GM13977 (cell line): ENCODE measurements at regions not wholly inside any gene's neighbourhood (a gene's known extent, or its start where the extent isn't known, plus 50 kb on each side); places are given as distances from the start of the nearest gene placed in this dataset.

ENCODE experiments used
- DNase-seq: peaks from one replicate; pipeline ENCODE4 v3.0.0; 2012; ENCODE audit warnings: low spot score
- in situ Hi-C: fragments of 300-500 bp; cut with MboI; formaldehyde crosslinking; loops from one replicate; pipeline ENCODE4 v1.12.0; 2022; ENCODE audit warnings: low sequenced_read_pairs, low pct_unique_long_range_greater_than_20kb, mixed read lengths, inconsistent platforms; ENCODE audit not compliant: unreplicated experiment
- TF ChIP-seq, protein P1 (sequence below): IDR thresholded peaks from 2 replicates; pipeline ENCODE4 v1.5.1; 2012; ENCODE audit warnings: mild to moderate bottlenecking, control low read depth; ENCODE audit not compliant: insufficient read depth; ENCODE audit errors: extremely low read depth, missing control alignments

DNA sequence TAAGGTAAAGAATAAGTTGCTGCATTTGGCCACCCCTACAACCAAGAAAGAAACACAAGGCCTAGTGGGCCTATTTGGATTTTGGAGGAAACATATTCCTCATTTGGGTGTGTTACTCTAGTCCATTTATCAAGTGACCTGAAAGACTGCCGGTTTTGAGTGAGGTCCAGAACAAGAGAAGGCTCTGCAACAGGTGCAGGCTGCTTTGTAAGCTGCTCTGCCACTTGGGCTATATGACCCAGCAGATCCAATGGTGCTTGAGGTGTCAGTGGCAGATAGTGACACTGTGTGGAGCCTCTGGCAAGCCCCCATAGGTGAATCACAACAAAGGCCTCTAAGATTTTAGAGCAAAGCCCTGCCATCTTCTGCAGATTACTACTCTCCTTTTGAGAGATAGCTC lies 491.3 kb downstream of the TAFA4 start:
- no peak for DNase-seq
- in situ Hi-C loops, result no loop called here
- TF ChIP-seq, protein P1, sequence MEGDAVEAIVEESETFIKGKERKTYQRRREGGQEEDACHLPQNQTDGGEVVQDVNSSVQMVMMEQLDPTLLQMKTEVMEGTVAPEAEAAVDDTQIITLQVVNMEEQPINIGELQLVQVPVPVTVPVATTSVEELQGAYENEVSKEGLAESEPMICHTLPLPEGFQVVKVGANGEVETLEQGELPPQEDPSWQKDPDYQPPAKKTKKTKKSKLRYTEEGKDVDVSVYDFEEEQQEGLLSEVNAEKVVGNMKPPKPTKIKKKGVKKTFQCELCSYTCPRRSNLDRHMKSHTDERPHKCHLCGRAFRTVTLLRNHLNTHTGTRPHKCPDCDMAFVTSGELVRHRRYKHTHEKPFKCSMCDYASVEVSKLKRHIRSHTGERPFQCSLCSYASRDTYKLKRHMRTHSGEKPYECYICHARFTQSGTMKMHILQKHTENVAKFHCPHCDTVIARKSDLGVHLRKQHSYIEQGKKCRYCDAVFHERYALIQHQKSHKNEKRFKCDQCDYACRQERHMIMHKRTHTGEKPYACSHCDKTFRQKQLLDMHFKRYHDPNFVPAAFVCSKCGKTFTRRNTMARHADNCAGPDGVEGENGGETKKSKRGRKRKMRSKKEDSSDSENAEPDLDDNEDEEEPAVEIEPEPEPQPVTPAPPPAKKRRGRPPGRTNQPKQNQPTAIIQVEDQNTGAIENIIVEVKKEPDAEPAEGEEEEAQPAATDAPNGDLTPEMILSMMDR, result no peak

DNA sequence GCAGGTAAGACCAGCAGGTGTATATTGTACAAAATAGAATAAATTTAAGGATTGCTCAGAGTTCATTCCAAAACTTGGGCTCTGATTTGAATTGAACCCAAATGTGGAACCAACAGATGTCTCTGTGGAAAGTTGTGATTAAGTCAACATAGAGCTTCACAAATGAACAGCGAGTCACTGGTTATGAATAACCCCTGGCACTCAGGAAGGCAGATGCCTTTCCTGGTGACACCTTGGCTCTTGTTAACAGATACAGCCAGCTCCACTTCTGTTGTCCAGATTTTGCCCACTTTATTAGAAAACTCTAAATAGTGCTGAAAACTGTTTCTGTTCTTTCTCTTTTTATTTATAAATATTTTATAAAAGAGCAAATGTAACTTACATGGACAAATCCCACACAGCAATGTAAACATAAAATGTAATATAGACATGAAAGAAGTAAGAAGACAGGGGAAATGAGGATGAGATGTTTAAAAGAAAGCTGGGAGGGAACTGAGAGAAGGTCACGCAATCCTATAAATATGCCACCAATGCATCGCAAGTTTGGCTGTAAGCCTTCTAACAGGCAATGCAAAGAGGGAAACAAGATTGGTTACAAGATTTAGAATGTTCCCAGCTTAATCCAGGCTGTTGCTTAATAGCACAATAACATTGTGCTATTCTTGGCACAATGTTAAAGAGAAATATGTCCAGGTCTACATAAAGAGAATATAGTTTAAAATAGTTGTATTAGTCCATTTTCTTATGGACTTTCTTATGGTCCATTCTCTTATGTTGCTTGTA lies 495.5 kb downstream of the TAFA4 start:
- TF ChIP-seq, protein P1, result no peak
- in situ Hi-C loops, result no loop called here
- DNase-seq, result no peak

DNA sequence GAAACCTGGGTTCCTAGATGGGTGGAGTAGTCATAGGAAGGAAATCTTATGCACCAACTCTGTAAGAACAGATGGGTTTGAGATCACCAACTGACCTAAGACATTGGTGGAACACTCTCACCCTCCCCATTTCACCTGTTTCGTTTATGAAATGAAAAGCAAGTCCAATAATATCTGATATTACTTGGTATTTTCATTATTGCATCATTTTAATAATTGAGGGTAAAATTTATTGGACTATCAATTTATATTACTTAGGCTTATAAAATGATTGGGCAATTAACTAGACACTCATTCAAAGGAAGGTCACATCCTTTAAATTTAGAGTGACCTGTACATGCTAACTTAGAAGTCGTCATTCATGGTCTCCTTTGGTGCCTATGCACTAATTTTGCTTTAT lies 503.9 kb downstream of the TAFA4 start:
- in situ Hi-C loops, result no loop called here
- TF ChIP-seq, protein P1, result no peak

DNA sequence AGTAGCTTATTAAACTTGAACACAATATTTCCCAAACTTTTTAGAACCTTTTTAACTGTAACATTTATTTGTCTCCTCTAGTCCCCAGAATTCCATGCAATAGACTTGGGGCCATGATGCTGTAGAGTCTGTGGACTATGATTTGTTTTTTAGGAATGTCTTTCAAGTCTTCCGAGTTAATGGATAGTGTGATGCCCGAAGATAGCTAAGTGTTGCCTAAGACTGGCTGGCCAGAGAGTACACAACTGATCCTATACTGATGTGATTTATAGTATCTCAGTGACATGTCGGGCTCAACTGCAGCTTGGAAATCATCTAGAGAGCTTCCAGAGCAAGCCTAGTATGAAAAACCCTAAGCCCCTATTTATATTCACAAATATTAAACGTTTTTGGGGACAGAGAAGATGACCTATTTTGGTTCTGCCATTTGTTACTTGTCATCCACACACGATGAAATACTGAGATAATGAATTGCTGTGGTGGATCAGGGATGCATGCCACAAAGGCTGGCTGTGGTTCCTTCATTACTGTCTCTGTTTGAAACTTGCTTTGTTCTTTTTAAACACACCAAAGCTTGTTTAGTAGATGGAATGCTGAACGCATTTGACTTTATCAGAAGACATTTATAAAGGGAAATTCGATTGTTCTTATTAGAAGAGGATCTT lies 507.4 kb downstream of the TAFA4 start:
- TF ChIP-seq, protein P1, result no peak
- no peak for DNase-seq
- in situ Hi-C loops, result no loop called here

More for the DNA sequence above, 503.9 kb downstream of the TAFA4 start:
- DNase-seq, result no peak

DNA sequence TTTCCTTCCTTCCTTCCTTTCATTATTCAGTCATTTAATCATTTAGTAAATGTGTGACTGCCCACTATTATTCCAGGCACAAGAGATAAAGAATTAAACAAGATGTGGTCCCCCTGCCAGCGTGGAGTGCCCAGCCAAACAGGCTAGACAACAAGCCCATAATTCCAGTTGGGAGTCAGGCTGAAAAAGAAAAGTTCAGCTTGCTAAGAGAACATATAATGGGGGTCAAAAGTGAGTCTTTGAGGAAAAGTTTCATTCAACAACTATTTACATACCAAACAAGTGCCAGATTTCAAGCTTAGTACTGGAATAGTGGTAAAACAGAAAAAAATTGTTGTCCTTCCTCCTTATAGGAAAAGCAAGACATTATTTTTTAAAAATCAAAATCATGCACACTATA lies 523.7 kb downstream of the TAFA4 start:
- TF ChIP-seq, protein P1, result no peak
- in situ Hi-C loops, result no loop called here
- DNase-seq, result no peak

DNA sequence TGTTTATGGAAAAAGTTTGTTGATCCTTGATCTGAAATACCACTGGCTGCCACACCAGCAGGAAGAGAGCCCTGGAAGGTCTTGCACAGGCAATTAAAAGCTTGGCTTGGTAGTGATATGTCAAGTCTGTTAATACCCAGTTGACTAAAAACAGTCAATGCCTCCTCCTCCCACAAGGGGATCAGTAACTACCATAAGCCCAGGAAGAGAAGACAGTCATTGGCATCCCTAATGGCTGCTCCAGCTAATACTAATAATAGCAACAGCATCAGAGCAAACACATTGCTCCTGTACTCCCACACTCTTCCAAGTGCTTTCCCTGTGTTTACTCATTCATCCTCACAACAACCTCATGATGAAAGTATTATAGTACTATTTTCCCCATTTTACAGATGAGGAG lies 528.6 kb downstream of the TAFA4 start:
- in situ Hi-C loops, result no loop called here
- no peak for DNase-seq
- TF ChIP-seq, protein P1, result no peak
